ENCODE measurements at regions not wholly inside any gene's neighbourhood (a gene's known extent, or its start where the extent isn't known, plus 50 kb on each side); places are given as distances from the start of the nearest gene placed in this dataset.
"Not testable (repeated sequence)": the region's sequence is repeated elsewhere in the genome, so short reads cannot be mapped to it uniquely, and the experiment has no call there.

- DNase-seq (ENCODE audit: low read depth in 3 of 3, low spot score in 1 of 3): no peak
Measured at GRCh38 chr2:125684256-125684655, 971.7 kb upstream of the GYPC start.

- DNase-seq (ENCODE audit: low read depth in 3 of 3, low spot score in 1 of 3): no peak
Measured at GRCh38 chr2:125684932-125685331, 971.0 kb upstream of the GYPC start.

- no peak for DNase-seq (ENCODE audit: low read depth in 3 of 3, low spot score in 1 of 3)
Measured at GRCh38 chr2:125696560-125696959, 959.4 kb upstream of the GYPC start.

GRCh38 chr2:125698280-125698679 is 957.7 kb upstream of the GYPC start:
- DNase-seq (ENCODE audit: low read depth in 3 of 3, low spot score in 1 of 3): no peak

- DNase-seq (ENCODE audit: low read depth in 3 of 3, low spot score in 1 of 3): no peak
Measured at GRCh38 chr2:125701070-125701469, 954.9 kb upstream of the GYPC start.

- no peak for DNase-seq (ENCODE audit: low read depth in 3 of 3, low spot score in 1 of 3)
Measured at GRCh38 chr2:125707611-125708010, 948.3 kb upstream of the GYPC start.

GRCh38 chr2:125710561-125710960 is 945.4 kb upstream of the GYPC start:
- no peak for DNase-seq (ENCODE audit: low read depth in 3 of 3, low spot score in 1 of 3)

- DNase-seq (ENCODE audit: low read depth in 3 of 3, low spot score in 1 of 3): no peak
Measured at GRCh38 chr2:125711075-125711474, 944.9 kb upstream of the GYPC start.

GRCh38 chr2:125713533-125713932 is 942.4 kb upstream of the GYPC start:
- no peak for DNase-seq (ENCODE audit: low read depth in 3 of 3, low spot score in 1 of 3)

GRCh38 chr2:125721072-125721721 is 934.8 kb upstream of the GYPC start:
- DNase-seq (ENCODE audit: low read depth in 3 of 3, low spot score in 1 of 3): no peak

GRCh38 chr2:125730921-125731320 is 925.0 kb upstream of the GYPC start:
- no peak for DNase-seq (ENCODE audit: low read depth in 3 of 3, low spot score in 1 of 3)

- DNase-seq (ENCODE audit: low read depth in 3 of 3, low spot score in 1 of 3): no peak
Measured at GRCh38 chr2:125736306-125736705, 919.7 kb upstream of the GYPC start.

GRCh38 chr2:125745514-125745913 is 910.4 kb upstream of the GYPC start:
- no peak for DNase-seq (ENCODE audit: low read depth in 3 of 3, low spot score in 1 of 3)

GRCh38 chr2:125746321-125747164 is 909.4 kb upstream of the GYPC start:
- no peak for DNase-seq (ENCODE audit: low read depth in 3 of 3, low spot score in 1 of 3)

GRCh38 chr2:125747165-125747425 is 908.9 kb upstream of the GYPC start:
- DNase-seq (ENCODE audit: low read depth in 3 of 3, low spot score in 1 of 3): no peak

- DNase-seq (ENCODE audit: low read depth in 3 of 3, low spot score in 1 of 3): no peak
Measured at GRCh38 chr2:125756431-125756830, 899.5 kb upstream of the GYPC start.

- no peak for DNase-seq (ENCODE audit: low read depth in 3 of 3, low spot score in 1 of 3)
Measured at GRCh38 chr2:125796784-125797183, 859.2 kb upstream of the GYPC start.

GRCh38 chr2:125797192-125797591 is 858.8 kb upstream of the GYPC start:
- no peak for DNase-seq (ENCODE audit: low read depth in 3 of 3, low spot score in 1 of 3)

GRCh38 chr2:125822746-125823145 is 833.2 kb upstream of the GYPC start:
- DNase-seq (ENCODE audit: low read depth in 3 of 3, low spot score in 1 of 3): no peak

GRCh38 chr2:125825781-125826180 is 830.2 kb upstream of the GYPC start:
- not testable (repeated sequence) for DNase-seq (ENCODE audit: low read depth in 3 of 3, low spot score in 1 of 3)

GRCh38 chr2:125837128-125837527 is 818.8 kb upstream of the GYPC start:
- no peak for DNase-seq (ENCODE audit: low read depth in 3 of 3, low spot score in 1 of 3)

- DNase-seq (ENCODE audit: low read depth in 3 of 3, low spot score in 1 of 3): no peak
Measured at GRCh38 chr2:125837611-125838010, 818.3 kb upstream of the GYPC start.

- no peak for DNase-seq (ENCODE audit: low read depth in 3 of 3, low spot score in 1 of 3)
Measured at GRCh38 chr2:125839945-125840344, 816.0 kb upstream of the GYPC start.
